HS-5 (cell line): ENCODE measurements at regions not wholly inside any gene's neighbourhood (a gene's known extent, or its start where the extent isn't known, plus 50 kb on each side); places are given as distances from the start of the nearest gene placed in this dataset.

Experiments
- DNase-seq: peaks from one replicate; pipeline ENCODE4 v3.0.0-alpha.2; 2012; ENCODE audit warnings: low read depth

DNA sequence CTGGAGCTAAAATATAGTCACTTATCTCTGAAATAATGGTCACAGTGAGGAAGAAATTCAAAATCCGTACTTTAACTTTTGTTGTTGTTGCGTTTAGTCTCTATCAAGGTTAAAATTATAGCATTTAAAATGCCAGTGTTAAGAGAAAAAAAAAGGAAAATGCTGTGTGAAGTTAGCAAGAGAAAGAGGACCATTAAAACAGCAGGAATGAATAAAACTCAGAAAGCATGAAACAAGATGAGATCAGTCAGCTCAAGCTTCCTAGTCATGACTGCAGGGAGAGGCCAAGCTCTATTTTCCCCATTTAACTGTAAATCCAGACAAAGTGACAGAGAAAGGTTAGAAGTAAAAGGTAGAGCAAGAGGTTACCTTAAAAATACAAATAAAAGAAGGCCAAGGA lies 281.7 kb upstream of the ATP5MC3 start:
- DNase-seq, result no peak

- no peak for DNase-seq
These were observed 280.7 kb upstream of the ATP5MC3 start for GRCh38 chr2:175462246-175462645.

- no peak for DNase-seq
These were observed 280.3 kb upstream of the ATP5MC3 start for GRCh38 chr2:175461839-175462238.

DNA sequence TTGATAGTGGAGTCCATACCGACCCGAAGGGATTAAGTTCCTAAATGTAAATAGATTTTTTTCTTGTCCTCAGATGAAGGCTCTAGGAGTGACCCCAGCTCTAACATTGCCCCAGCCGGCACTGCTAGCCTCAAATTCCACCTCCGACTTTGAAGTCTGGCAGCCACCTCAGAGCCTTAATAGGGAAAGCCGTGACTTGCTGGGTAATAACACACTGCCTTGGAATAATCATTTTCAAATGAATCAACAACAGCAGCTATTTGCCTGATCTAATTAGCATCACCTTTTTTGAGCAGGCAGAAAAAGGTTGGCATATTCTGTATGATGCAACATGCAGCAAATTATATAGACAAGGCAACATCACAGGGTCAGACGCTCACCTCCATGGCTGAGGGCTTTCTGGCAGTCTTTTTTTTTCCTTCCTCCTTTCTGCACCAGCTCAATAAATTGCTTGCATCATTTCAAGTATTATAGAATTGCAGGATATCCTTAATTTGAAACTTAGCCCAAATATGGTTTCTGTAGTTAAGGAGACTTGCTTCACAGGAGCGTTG lies 276.5 kb upstream of the ATP5MC3 start:
- no peak for DNase-seq

- no peak for DNase-seq
These were observed 273.5 kb upstream of the ATP5MC3 start for GRCh38 chr2:175454953-175455389.

GRCh38 chr2:175450029-175450760 lies 268.7 kb upstream of the ATP5MC3 start:
- DNase-seq, result no peak

DNA sequence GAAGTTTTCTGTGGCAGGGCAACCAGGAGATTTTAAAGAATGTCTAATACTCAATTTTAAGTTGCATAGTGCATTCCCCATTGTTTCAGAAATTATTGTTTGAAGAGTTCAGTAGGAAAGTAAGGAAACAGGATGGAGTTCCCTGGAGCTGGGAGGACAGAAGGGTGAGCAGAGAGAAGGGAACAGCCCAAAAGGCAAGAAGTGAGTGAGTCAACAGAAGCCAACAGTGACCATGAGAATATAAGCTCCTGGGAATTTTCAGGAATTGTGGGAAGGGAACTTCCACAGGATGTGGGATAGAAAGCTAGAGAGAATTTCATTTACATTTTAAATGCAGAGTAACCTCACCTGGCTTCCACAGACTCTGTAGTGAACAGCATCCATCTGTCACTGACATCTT lies 268.1 kb upstream of the ATP5MC3 start:
- no peak for DNase-seq

DNA sequence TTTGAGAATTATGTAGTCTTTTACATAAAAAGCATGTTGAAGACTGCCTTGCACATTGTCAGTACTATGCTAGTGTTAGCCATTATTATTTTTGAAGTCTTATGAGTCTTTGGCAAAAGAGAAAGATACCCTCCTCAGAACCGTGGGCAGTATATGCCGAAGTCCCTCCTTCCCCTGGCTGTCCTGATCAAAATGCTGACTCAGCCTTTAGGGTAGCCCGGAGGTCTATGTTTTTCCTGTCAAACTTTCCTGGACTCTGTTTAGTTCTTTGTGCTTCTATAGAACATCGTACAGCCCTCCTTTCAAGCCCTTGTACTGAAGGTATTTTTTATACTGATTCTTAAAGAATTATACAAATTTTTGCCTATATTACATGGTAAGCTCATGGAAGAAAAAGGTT lies 264.7 kb upstream of the ATP5MC3 start:
- no peak for DNase-seq

GRCh38 chr2:175445281-175445680 lies 263.8 kb upstream of the ATP5MC3 start:
- no peak for DNase-seq

DNA sequence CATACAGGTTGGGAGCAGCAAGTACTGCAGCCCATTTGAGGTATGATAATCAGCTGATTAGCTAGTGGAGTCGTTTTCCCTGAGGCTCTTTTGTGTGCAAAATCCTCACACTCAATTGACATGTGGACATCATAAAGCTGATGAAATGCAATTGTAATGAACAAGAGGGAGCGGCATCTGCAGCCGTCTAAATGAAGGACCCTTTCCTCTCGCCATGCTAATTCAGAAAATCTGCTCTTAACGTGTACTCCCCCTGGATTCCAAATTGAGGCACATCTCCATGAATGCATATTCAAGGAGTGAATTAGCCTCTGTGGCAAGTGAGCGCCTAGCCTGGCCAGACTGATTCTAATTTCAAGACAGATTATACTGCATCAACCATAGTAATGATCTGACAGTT lies 260.9 kb upstream of the ATP5MC3 start:
- no peak for DNase-seq

GRCh38 chr2:175441181-175441761 lies 259.8 kb upstream of the ATP5MC3 start:
- DNase-seq, result no peak

DNA sequence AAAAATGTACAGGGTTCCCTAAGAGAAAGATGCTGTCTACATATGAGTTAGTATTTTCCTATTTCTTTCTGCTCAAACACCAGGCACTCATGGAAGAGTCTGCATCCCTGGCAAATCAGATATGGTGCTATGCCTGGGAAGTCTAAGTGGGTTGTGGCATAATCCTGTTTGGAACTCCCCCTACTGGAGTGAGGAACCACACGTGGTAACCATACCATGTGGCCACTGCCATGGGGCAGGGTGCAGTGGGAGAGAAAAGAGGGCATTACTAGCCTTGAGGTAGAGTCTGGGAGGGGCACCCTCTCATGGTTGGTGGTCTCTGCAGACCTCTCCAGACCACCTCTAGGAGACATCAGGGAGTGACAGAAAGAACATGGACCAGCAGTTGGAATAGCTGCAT lies 257.9 kb upstream of the ATP5MC3 start:
- DNase-seq, result no peak

- DNase-seq, result no peak
These were observed 255.7 kb upstream of the ATP5MC3 start for GRCh38 chr2:175437167-175437566.

GRCh38 chr2:175436076-175436475 lies 254.6 kb upstream of the ATP5MC3 start:
- DNase-seq, result no peak

DNA sequence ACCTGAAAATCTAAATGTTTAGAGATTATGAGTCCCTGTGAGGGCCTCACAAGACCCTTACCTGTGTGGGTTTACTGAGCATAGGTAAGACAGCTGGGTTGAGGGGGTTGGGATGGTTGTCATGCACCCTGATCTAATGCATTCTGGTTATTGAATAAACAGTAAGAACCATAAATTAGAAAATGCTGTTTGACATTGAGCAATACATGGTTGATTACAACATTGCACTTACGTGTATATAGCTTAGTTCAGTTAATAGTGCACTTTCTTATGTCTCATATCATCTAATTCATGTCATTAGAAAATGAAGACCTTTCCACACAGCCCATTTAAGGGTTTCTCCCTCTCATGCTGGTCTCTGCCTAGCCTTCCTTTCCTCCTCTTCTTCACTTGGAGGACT lies 253.5 kb upstream of the ATP5MC3 start:
- DNase-seq, result no peak

GRCh38 chr2:175432793-175433192 lies 251.3 kb upstream of the ATP5MC3 start:
- DNase-seq, result no peak

DNA sequence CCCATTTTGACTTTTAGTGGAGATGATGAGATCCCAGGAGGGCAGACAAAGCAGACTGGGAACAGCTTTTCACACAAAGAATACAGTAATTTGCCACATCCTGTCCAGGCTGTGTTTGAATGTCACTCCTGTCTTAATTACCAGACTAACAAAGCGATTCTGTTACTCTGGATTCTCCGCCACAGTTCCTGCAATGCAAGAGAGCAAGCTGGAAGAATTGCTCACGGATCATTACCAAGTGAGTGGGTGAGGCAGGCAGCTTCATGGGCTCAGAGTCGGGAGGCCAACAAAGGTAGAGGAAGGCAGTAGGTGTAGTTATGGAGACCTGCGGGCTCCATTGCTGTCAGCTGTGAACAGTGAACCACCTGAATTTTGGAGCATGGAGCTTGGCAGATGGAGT lies 250.5 kb upstream of the ATP5MC3 start:
- no peak for DNase-seq

GRCh38 chr2:175431101-175431946 lies 249.8 kb upstream of the ATP5MC3 start:
- no peak for DNase-seq

GRCh38 chr2:175430236-175430635 lies 248.7 kb upstream of the ATP5MC3 start:
- DNase-seq, result no peak

DNA sequence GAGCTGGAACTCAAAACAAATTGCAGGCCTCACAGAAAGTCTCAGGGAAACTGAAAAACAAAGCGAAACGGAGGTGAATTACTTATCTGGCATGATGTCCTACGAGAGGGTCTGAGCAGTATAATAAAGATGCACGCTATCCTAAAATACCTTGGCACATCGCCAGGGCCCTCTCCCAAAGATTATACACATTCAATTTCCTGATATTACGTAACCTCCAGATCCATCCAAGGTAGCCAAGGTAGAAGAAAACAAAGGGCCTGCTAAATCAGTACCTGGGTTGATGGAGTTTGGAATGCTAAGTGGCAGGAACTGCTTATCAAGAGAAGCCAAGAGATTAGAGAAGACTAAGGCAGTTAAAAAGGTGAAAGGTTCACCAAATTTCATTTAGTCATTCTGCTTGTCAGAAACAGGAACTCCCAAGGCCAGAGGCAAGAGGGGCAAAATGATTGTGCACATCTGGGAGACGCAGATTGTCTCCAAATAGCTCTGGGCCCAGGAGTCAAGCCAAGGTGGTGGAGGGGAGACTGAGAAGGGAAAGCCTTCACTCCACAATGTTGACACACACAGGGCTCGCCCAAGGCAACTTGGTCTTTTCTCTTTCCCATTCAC lies 236.8 kb upstream of the ATP5MC3 start:
- no peak for DNase-seq

- DNase-seq, result peak; percentile 51
These were observed 233.5 kb upstream of the ATP5MC3 start for GRCh38 chr2:175414882-175415487.
